SK-N-SH (cell line): ENCODE measurements at regions not wholly inside any gene's neighbourhood (a gene's known extent, or its start where the extent isn't known, plus 50 kb on each side); places are given as distances from the start of the nearest gene placed in this dataset.

Source experiments
- CTCF ChIA-PET: fragments of 300-600, 350-600 bp; formaldehyde crosslinking; extraction: SDS; loops from one replicate; lab custom pipeline; 2021; lab: Yijun Ruan, JAX
- POLR2A ChIA-PET: fragments of 350-600 bp; sonication (Branson Sonifier 250); formaldehyde crosslinking; extraction: SDS; loops from one replicate; lab custom pipeline; 2020; ENCODE audit warnings: antibody characterized with exemption, inconsistent platforms; lab: Yijun Ruan, JAX
- DNase-seq: peaks from one replicate; pipeline ENCODE4 v3.0.0; 2012
- H2AFZ ChIP-seq: fragments of 200-600 bp; sonication (generic); 2 replicates; pipeline ENCODE4 v1.8.1; 2016; ENCODE audit warnings: antibody characterized with exemption, mild to moderate bottlenecking, low read depth
- H3F3A ChIP-seq: fragments of 200-600 bp; sonication (generic); replicated peaks from 2 replicates; pipeline ENCODE3; 2016; ENCODE audit warnings: antibody characterized with exemption, mild to moderate bottlenecking; ENCODE audit not compliant: insufficient read depth
- H3K27ac ChIP-seq, 2 experiments: fragments of 200-500 bp in 1 of 2; fragments of 200-600 bp in 1 of 2; sonication (Bioruptor generic) in 1 of 2; sonication (generic), shearing (Covaris generic) in 1 of 2; 2 replicates each; pipeline versions ENCODE4 v1.5.1 to v1.6.1; 2014 to 2016; ENCODE audit warnings: low read depth in 2 of 2, inconsistent platforms in 1 of 2, low read length in 1 of 2, mild to moderate bottlenecking in 1 of 2, mixed read lengths in 1 of 2
- H3K27me3 ChIP-seq: fragments of 200-600 bp; sonication (generic), shearing (Covaris generic); 2 replicates; pipeline ENCODE4 v1.6.1; 2016; ENCODE audit warnings: mixed run types; ENCODE audit not compliant: insufficient read depth
- H3K36me3 ChIP-seq, 2 experiments: fragments of 200-500 bp in 1 of 2; fragments of 200-600 bp in 1 of 2; sonication (Bioruptor generic) in 1 of 2; sonication (generic) in 1 of 2; replicated peaks in 1 of 2; 2 replicates each; pipeline versions ENCODE3 to v1.5.1; 2014 to 2016; ENCODE audit warnings: low read length in 1 of 2, mild to moderate bottlenecking in 1 of 2; ENCODE audit not compliant: insufficient read depth in 2 of 2, control insufficient read depth in 1 of 2
- H3K4me1 ChIP-seq, 2 experiments: fragments of 200-500 bp in 1 of 2; fragments of 200-600 bp in 1 of 2; sonication (Bioruptor generic) in 1 of 2; sonication (generic), shearing (Covaris generic) in 1 of 2; 2 replicates each; pipeline versions ENCODE4 v1.5.1 to v1.6.1; 2014 to 2016; ENCODE audit warnings: low read depth in 1 of 2, low read length in 1 of 2, mixed run types in 1 of 2; ENCODE audit not compliant: insufficient read depth in 2 of 2, control insufficient read depth in 1 of 2
- H3K4me2 ChIP-seq: fragments of 200-600 bp; sonication (generic), shearing (Covaris generic); 2 replicates; pipeline ENCODE4 v1.6.1; 2017; ENCODE audit warnings: mixed run types
- H3K4me3 ChIP-seq, 2 experiments: fragments of 200-500 bp in 1 of 2; fragments of 200-600 bp in 1 of 2; sonication (Bioruptor generic) in 1 of 2; sonication (generic), shearing (Covaris generic) in 1 of 2; 2 replicates each; pipeline versions ENCODE4 v1.5.1 to v1.8.1; 2014 to 2016; ENCODE audit warnings: low read depth in 2 of 2, inconsistent platforms in 1 of 2, low read length in 1 of 2, mild to moderate bottlenecking in 1 of 2, mixed read lengths in 1 of 2, moderate library complexity in 1 of 2
- H3K79me2 ChIP-seq: fragments of 200-600 bp; sonication (generic); 2 replicates; pipeline ENCODE4 v1.8.1; 2017; ENCODE audit warnings: mild to moderate bottlenecking; ENCODE audit not compliant: insufficient read depth
- H3K9ac ChIP-seq: fragments of 200-600 bp; sonication (generic); 2 replicates; pipeline ENCODE4 v1.6.1; 2017; ENCODE audit warnings: mixed run types
- H3K9me2 ChIP-seq: fragments of 200-600 bp; sonication (generic); 2 replicates; pipeline ENCODE4 v1.6.1; 2017; ENCODE audit warnings: mixed run types
- H3K9me3 ChIP-seq: fragments of 200-600 bp; sonication (generic); 2 replicates; pipeline ENCODE4 v1.6.1; 2017; ENCODE audit warnings: mixed run types, mild to moderate bottlenecking, moderate library complexity
- H4K20me1 ChIP-seq: fragments of 200-600 bp; sonication (generic); 2 replicates; pipeline ENCODE4 v1.6.1; 2017; ENCODE audit warnings: mild to moderate bottlenecking, mixed run types; ENCODE audit not compliant: insufficient read depth
- ELF1 ChIP-seq: IDR thresholded peaks from 2 replicates; pipeline ENCODE4 v1.4.0; 2012
- EP300 ChIP-seq, 2 experiments: IDR thresholded peaks; 2 replicates each; pipeline versions ENCODE4 v1.4.0 to v1.6.1; 2012; ENCODE audit warnings: borderline replicate concordance in 1 of 2, low read depth in 1 of 2, low read length in 1 of 2
- FOXJ3 ChIP-seq: sonication (generic); formaldehyde crosslinking; IDR thresholded peaks from 2 replicates; pipeline ENCODE4 v1.5.1; 2020; ENCODE audit warnings: mild to moderate bottlenecking, missing genetic modification reagents
- GABPA ChIP-seq: IDR thresholded peaks from 2 replicates; pipeline ENCODE4 v1.4.0; 2012; ENCODE audit warnings: low read depth, mild to moderate bottlenecking
- GATA2 ChIP-seq: sonication (generic); formaldehyde crosslinking; IDR thresholded peaks from 2 replicates; pipeline ENCODE4 v1.5.0; 2020; ENCODE audit warnings: mild to moderate bottlenecking, missing genetic modification reagents
- JUND ChIP-seq: IDR thresholded peaks from 2 replicates; pipeline ENCODE4 v1.4.0; 2012
- MEF2A ChIP-seq: IDR thresholded peaks from 2 replicates; pipeline ENCODE4 v1.4.0; 2012; ENCODE audit warnings: low read depth, borderline replicate concordance
- MXI1 ChIP-seq: IDR thresholded peaks from 2 replicates; pipeline ENCODE4 v1.6.1; 2012; ENCODE audit warnings: mild to moderate bottlenecking, low read depth, low read length, improper control_type of control experiment
- PBX3 ChIP-seq: IDR thresholded peaks from 2 replicates; pipeline ENCODE4; 2012
- POLR2AphosphoS5 ChIP-seq: IDR thresholded peaks from 2 replicates; pipeline ENCODE4 v1.6.1; 2012; ENCODE audit warnings: low read depth, low read length
- RAD21 ChIP-seq: IDR thresholded peaks from 2 replicates; pipeline ENCODE4 v1.6.1; 2012; ENCODE audit warnings: mild to moderate bottlenecking, low read length
- RCOR1 ChIP-seq: fragments of 150-350 bp; IDR thresholded peaks from 2 replicates; pipeline ENCODE4 v1.6.1; 2017; ENCODE audit warnings: antibody characterized with exemption, low read length
- RFX5 ChIP-seq: IDR thresholded peaks from 2 replicates; pipeline ENCODE4 v1.6.1; 2012; ENCODE audit warnings: mild to moderate bottlenecking, improper control_type of control experiment, low read length
- RXRA ChIP-seq: IDR thresholded peaks from 2 replicates; pipeline ENCODE4 v1.4.0; 2012; ENCODE audit warnings: low read depth, mild to moderate bottlenecking, borderline replicate concordance
- TAF1 ChIP-seq: IDR thresholded peaks from 2 replicates; pipeline ENCODE4 v1.6.1; 2012; ENCODE audit warnings: low read depth, mild to moderate bottlenecking, low read length, moderate library complexity, borderline replicate concordance
- USF1 ChIP-seq: IDR thresholded peaks from 2 replicates; pipeline ENCODE4 v1.4.0; 2012; ENCODE audit warnings: low read depth, borderline replicate concordance
- YY1 ChIP-seq: IDR thresholded peaks from 2 replicates; pipeline ENCODE4 v1.4.0; 2012; ENCODE audit warnings: low read depth, mild to moderate bottlenecking
- ZBTB33 ChIP-seq: IDR thresholded peaks from 2 replicates; pipeline ENCODE4 v1.4.0; 2012; ENCODE audit warnings: low read depth, borderline replicate concordance
- WGBS: methylation state at CpG from one replicate; pipeline ENCODE4 v1.1.6; 2017; ENCODE audit warnings: low lambda C conversion rate; 5-methylcytosine and 5-hydroxymethylcytosine counted together
- TF ChIP-seq, protein P1 (sequence below): IDR thresholded peaks from 2 replicates; pipeline ENCODE4 v1.6.1; 2012; ENCODE audit warnings: mild to moderate bottlenecking, low read depth, low read length, moderate library complexity

DNA sequence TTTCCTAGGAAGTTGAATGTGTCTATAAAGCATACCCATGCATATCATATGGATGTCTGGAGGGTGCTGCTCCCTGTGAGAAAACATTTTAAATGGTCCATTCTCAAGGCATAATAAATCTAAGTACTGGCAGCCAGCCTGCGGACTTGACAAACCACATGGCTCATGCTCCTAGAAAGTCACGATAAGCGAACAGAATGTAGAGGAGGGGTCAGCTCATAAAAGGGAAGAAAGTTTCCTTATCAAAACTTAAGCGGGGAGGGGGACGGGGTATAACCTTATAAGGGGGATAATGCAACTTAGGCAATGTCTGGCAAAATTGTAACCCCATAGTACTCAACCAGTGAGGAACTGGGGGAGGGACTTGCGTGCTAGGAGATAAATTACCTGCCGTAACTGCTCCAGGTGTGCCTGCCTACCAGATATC is 159.8 kb upstream of the LMCD1 start:
- 43% methylated on average over 7 of the region's 7 CpGs for WGBS
- no peak overlapping the region for H3K27ac ChIP-seq
- ChIA-PET CTCF (interaction anchor here (1.4 kb wide), 1 partner anchor 16 kb away, joined by 4 read pairs; no protein-coding TSS in a partner anchor), POLR2A (no interaction called here)
- H3K36me3 ChIP-seq: no peaks in the 10 kb centered on the region
- TF ChIP-seq RXRA (no peak), TAF1 (no peak), USF1 (no peak), RCOR1 (no peak), ELF1 (no peak), MXI1 (no peak), RFX5 (no peak), GABPA (no peak), PBX3 (no peak), EP300 (IDR thresholded peaks at IDR 0.05; ENCODE audit: borderline replicate concordance in 1 of 2, low read depth in 1 of 2, low read length in 1 of 2) (no peak), POLR2AphosphoS5 (no peak), FOXJ3 (CRISPR knock-in tag) (no peak), YY1 (no peak), RAD21 (no peak)
- peaks cover 8% of the 10 kb centered on the region for H3K9me3 ChIP-seq
- DNase-seq: no peak
- H3K4me2 ChIP-seq: no peak overlapping the region
- no peak overlapping the region for H2AFZ ChIP-seq
- H3K4me3 ChIP-seq: no peak overlapping the region
- no peaks in the 10 kb centered on the region for H3K27me3 ChIP-seq
- peaks cover 0 to 5% of the 10 kb centered on the region in 2 experiments; a peak in 1 of 4 replicates for H3K4me1 ChIP-seq
- H3F3A ChIP-seq: no peaks in the 10 kb centered on the region
- H3K79me2 ChIP-seq: no peaks in the 10 kb centered on the region
- H3K9me2 ChIP-seq: peaks cover 3% of the 10 kb centered on the region; the same call in 1 of the 2 replicates
- no peaks in the 10 kb centered on the region for H4K20me1 ChIP-seq
- H3K9ac ChIP-seq: no peak overlapping the region

DNA sequence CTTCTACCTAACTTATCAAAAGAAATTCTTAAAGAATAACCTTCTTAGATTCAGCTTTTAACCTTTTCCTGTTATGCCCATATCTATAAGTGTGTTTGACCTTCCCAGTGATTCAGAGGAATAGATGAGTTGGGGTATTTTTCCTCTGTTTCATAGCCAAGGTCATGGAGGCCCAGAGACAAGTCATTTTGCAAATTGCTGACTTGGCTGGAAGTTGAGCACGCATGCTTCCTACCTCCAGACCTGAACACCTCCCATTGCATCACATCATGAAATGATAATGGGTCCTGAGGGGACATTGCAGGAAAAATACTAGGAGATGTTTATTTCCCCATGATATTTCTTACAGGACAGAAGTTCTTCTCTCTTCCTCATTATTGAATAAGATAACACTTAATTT is 158.6 kb upstream of the LMCD1 start:
- TF ChIP-seq MEF2A: no peak
- TF ChIP-seq GATA2 (CRISPR knock-in tag): no peak
- TF ChIP-seq, protein P1, sequence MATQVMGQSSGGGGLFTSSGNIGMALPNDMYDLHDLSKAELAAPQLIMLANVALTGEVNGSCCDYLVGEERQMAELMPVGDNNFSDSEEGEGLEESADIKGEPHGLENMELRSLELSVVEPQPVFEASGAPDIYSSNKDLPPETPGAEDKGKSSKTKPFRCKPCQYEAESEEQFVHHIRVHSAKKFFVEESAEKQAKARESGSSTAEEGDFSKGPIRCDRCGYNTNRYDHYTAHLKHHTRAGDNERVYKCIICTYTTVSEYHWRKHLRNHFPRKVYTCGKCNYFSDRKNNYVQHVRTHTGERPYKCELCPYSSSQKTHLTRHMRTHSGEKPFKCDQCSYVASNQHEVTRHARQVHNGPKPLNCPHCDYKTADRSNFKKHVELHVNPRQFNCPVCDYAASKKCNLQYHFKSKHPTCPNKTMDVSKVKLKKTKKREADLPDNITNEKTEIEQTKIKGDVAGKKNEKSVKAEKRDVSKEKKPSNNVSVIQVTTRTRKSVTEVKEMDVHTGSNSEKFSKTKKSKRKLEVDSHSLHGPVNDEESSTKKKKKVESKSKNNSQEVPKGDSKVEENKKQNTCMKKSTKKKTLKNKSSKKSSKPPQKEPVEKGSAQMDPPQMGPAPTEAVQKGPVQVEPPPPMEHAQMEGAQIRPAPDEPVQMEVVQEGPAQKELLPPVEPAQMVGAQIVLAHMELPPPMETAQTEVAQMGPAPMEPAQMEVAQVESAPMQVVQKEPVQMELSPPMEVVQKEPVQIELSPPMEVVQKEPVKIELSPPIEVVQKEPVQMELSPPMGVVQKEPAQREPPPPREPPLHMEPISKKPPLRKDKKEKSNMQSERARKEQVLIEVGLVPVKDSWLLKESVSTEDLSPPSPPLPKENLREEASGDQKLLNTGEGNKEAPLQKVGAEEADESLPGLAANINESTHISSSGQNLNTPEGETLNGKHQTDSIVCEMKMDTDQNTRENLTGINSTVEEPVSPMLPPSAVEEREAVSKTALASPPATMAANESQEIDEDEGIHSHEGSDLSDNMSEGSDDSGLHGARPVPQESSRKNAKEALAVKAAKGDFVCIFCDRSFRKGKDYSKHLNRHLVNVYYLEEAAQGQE: no peak
- no peak for TF ChIP-seq FOXJ3 (CRISPR knock-in tag)
- no peak for TF ChIP-seq RAD21
- TF ChIP-seq USF1: no peak
- no peak for TF ChIP-seq JUND
- TF ChIP-seq ZBTB33: no peak
- TF ChIP-seq YY1: no peak
- Histone ChIP-seq H4K20me1 (no peaks in the 10 kb centered on the region), H3K4me1 (peaks cover 0 to 5% of the 10 kb centered on the region in 2 experiments; a peak in 1 of 4 replicates), H3K9me2 (peaks cover 3% of the 10 kb centered on the region; the same call in 1 of the 2 replicates), H3K9ac (no peak overlapping the region), H3K4me2 (no peak overlapping the region), H3K79me2 (no peaks in the 10 kb centered on the region), H3K9me3 (peaks cover 8% of the 10 kb centered on the region), H3K4me3 (no peak overlapping the region), H3F3A (no peaks in the 10 kb centered on the region), H3K27me3 (no peaks in the 10 kb centered on the region), H3K36me3 (no peaks in the 10 kb centered on the region), H3K27ac (no peak overlapping the region), H2AFZ (no peak overlapping the region)
- 10% methylated on average over 1 of the region's 1 CpG for WGBS
- POLR2A ChIA-PET: no interaction called here
- CTCF ChIA-PET: interaction anchor here (1.4 kb wide), 1 partner anchor 17 kb away, joined by 4 read pairs; no protein-coding TSS in a partner anchor
- DNase-seq: no peak
